ENCODE measurements at regions not wholly inside any gene's neighbourhood (a gene's known extent, or its start where the extent isn't known, plus 50 kb on each side); places are given as distances from the start of the nearest gene placed in this dataset.

DNA sequence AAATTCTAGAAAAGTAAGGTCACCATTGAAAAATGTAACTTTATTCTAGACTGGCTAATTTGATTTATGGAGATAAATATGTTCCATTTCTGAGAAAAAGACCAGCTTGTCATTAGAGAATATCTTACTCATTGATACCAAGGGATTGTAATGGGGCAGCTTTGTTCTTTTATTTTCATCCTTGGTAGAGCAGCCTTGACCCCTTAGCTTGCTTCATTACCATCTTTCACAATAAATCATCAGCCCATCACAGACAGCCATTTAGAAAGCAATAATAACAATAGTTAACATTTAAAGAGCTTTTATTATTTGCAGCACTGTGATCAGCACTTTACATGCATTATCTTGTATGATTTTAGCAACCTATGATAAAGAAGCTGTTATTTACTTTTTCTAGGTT is 253.6 kb downstream of the C3orf38 start:
- H3K9me3 ChIP-seq (ENCODE audit: control insufficient read depth, insufficient read depth, low read length) = no peaks in the 10 kb centered on the region
- no peaks in the 10 kb centered on the region for H3K36me3 ChIP-seq (ENCODE audit: control insufficient read depth, insufficient read depth, low read length)
- no peaks in the 10 kb centered on the region for H3K4me1 ChIP-seq (ENCODE audit: control insufficient read depth, insufficient read depth, low read length)
- DNase-seq (ENCODE audit: low read depth, low spot score) = no peak
- H3K27me3 ChIP-seq (ENCODE audit: control insufficient read depth, insufficient read depth, low read length) = no peaks in the 10 kb centered on the region
- H3K4me3 ChIP-seq (ENCODE audit: low read length) = no peak overlapping the region
- no peak overlapping the region for H3K27ac ChIP-seq (ENCODE audit: low read length)

DNA sequence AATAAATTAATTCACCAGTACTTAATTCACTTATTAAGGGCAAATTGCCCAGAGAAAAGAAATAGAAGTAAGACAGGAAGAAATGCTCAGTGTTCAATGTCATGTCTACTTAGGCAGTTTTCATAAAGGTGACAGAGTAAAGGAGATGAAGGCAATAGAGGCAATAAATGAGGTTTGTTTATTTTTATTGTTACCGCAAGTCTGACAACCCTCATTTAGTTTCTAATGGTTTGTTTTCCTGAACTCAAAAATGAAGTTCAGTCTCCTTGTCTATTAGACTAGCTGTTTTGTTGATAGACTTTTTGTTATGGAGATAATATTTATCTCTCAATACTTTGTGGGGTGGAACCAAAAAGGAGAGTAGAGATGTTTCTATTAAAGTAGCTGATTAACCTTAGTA is 258.3 kb downstream of the C3orf38 start:
- no peaks in the 10 kb centered on the region for H3K36me3 ChIP-seq (ENCODE audit: control insufficient read depth, insufficient read depth, low read length)

GRCh38 chr3:88408935-88409334 is 259.2 kb downstream of the C3orf38 start:
- DNase-seq (ENCODE audit: low read depth, low spot score) = no peak
- no CpG with 5 or more reads among the region's 5 CpGs for WGBS (ENCODE audit: insufficient coverage, insufficient read length)
- no peaks in the 10 kb centered on the region for H3K4me1 ChIP-seq (ENCODE audit: control insufficient read depth, insufficient read depth, low read length)
- H3K4me3 ChIP-seq (ENCODE audit: low read length) = no peak overlapping the region
- H3K27ac ChIP-seq (ENCODE audit: low read length) = no peak overlapping the region
- no peaks in the 10 kb centered on the region for H3K36me3 ChIP-seq (ENCODE audit: control insufficient read depth, insufficient read depth, low read length)
- H3K27me3 ChIP-seq (ENCODE audit: control insufficient read depth, insufficient read depth, low read length) = no peaks in the 10 kb centered on the region
- H3K9me3 ChIP-seq (ENCODE audit: control insufficient read depth, insufficient read depth, low read length) = no peaks in the 10 kb centered on the region

More for the DNA sequence above, 258.3 kb downstream of the C3orf38 start:
- WGBS (ENCODE audit: insufficient coverage, insufficient read length) = no CpG with 5 or more reads among the region's 1 CpG
- Histone ChIP-seq H3K4me3 (ENCODE audit: low read length) (no peak overlapping the region), H3K27ac (ENCODE audit: low read length) (no peak overlapping the region), H3K4me1 (ENCODE audit: control insufficient read depth, insufficient read depth, low read length) (no peaks in the 10 kb centered on the region), H3K27me3 (ENCODE audit: control insufficient read depth, insufficient read depth, low read length) (no peaks in the 10 kb centered on the region), H3K9me3 (ENCODE audit: control insufficient read depth, insufficient read depth, low read length) (no peaks in the 10 kb centered on the region)
- DNase-seq (ENCODE audit: low read depth, low spot score) = no peak

GRCh38 chr3:88410259-88410658 is 260.5 kb downstream of the C3orf38 start:
- Histone ChIP-seq H3K27me3 (ENCODE audit: control insufficient read depth, insufficient read depth, low read length) (no peaks in the 10 kb centered on the region), H3K27ac (ENCODE audit: low read length) (no peak overlapping the region), H3K36me3 (ENCODE audit: control insufficient read depth, insufficient read depth, low read length) (no peaks in the 10 kb centered on the region), H3K9me3 (ENCODE audit: control insufficient read depth, insufficient read depth, low read length) (no peaks in the 10 kb centered on the region), H3K4me1 (ENCODE audit: control insufficient read depth, insufficient read depth, low read length) (no peaks in the 10 kb centered on the region), H3K4me3 (ENCODE audit: low read length) (no peak overlapping the region)
- no CpG with 5 or more reads among the region's 3 CpGs for WGBS (ENCODE audit: insufficient coverage, insufficient read length)
- DNase-seq (ENCODE audit: low read depth, low spot score) = no peak

GRCh38 chr3:88412346-88412745 is 262.6 kb downstream of the C3orf38 start:
- Histone ChIP-seq H3K4me1 (ENCODE audit: control insufficient read depth, insufficient read depth, low read length) (no peaks in the 10 kb centered on the region), H3K27me3 (ENCODE audit: control insufficient read depth, insufficient read depth, low read length) (no peaks in the 10 kb centered on the region), H3K4me3 (ENCODE audit: low read length) (no peak overlapping the region), H3K36me3 (ENCODE audit: control insufficient read depth, insufficient read depth, low read length) (no peaks in the 10 kb centered on the region), H3K27ac (ENCODE audit: low read length) (no peak overlapping the region), H3K9me3 (ENCODE audit: control insufficient read depth, insufficient read depth, low read length) (no peaks in the 10 kb centered on the region)
- DNase-seq (ENCODE audit: low read depth, low spot score) = no peak
- WGBS (ENCODE audit: insufficient coverage, insufficient read length) = no CpG with 5 or more reads among the region's 1 CpG

GRCh38 chr3:88416436-88416835 is 266.7 kb downstream of the C3orf38 start:
- DNase-seq (ENCODE audit: low read depth, low spot score) = no peak
- no peak overlapping the region for H3K4me3 ChIP-seq (ENCODE audit: low read length)

GRCh38 chr3:88418219-88418618 is 268.5 kb downstream of the C3orf38 start:
- Histone ChIP-seq H3K4me3 (ENCODE audit: low read length) (no peak overlapping the region), H3K9me3 (ENCODE audit: control insufficient read depth, insufficient read depth, low read length) (no peaks in the 10 kb centered on the region), H3K27ac (ENCODE audit: low read length) (no peak overlapping the region), H3K27me3 (ENCODE audit: control insufficient read depth, insufficient read depth, low read length) (no peaks in the 10 kb centered on the region), H3K36me3 (ENCODE audit: control insufficient read depth, insufficient read depth, low read length) (no peaks in the 10 kb centered on the region), H3K4me1 (ENCODE audit: control insufficient read depth, insufficient read depth, low read length) (no peaks in the 10 kb centered on the region)
- DNase-seq (ENCODE audit: low read depth, low spot score) = no peak
- WGBS (ENCODE audit: insufficient coverage, insufficient read length) = no CpG with 5 or more reads among the region's 6 CpGs

More at GRCh38 chr3:88416436-88416835, 266.7 kb downstream of the C3orf38 start:
- no CpG with 5 or more reads among the region's 2 CpGs for WGBS (ENCODE audit: insufficient coverage, insufficient read length)
- no peaks in the 10 kb centered on the region for H3K9me3 ChIP-seq (ENCODE audit: control insufficient read depth, insufficient read depth, low read length)
- no peaks in the 10 kb centered on the region for H3K36me3 ChIP-seq (ENCODE audit: control insufficient read depth, insufficient read depth, low read length)
- H3K4me1 ChIP-seq (ENCODE audit: control insufficient read depth, insufficient read depth, low read length) = no peaks in the 10 kb centered on the region
- no peaks in the 10 kb centered on the region for H3K27me3 ChIP-seq (ENCODE audit: control insufficient read depth, insufficient read depth, low read length)
- H3K27ac ChIP-seq (ENCODE audit: low read length) = no peak overlapping the region

GRCh38 chr3:88433568-88433967 is 283.8 kb downstream of the C3orf38 start:
- Histone ChIP-seq H3K27me3 (ENCODE audit: control insufficient read depth, insufficient read depth, low read length) (no peaks in the 10 kb centered on the region), H3K4me1 (ENCODE audit: control insufficient read depth, insufficient read depth, low read length) (no peaks in the 10 kb centered on the region), H3K9me3 (ENCODE audit: control insufficient read depth, insufficient read depth, low read length) (no peaks in the 10 kb centered on the region), H3K4me3 (ENCODE audit: low read length) (no peak overlapping the region), H3K27ac (ENCODE audit: low read length) (no peak overlapping the region), H3K36me3 (ENCODE audit: control insufficient read depth, insufficient read depth, low read length) (no peaks in the 10 kb centered on the region)
- no peak for DNase-seq (ENCODE audit: low read depth, low spot score)
- no CpG with 5 or more reads among the region's 2 CpGs for WGBS (ENCODE audit: insufficient coverage, insufficient read length)

GRCh38 chr3:88434001-88434400 is 284.2 kb downstream of the C3orf38 start:
- Histone ChIP-seq H3K4me1 (ENCODE audit: control insufficient read depth, insufficient read depth, low read length) (no peaks in the 10 kb centered on the region), H3K9me3 (ENCODE audit: control insufficient read depth, insufficient read depth, low read length) (no peaks in the 10 kb centered on the region), H3K27ac (ENCODE audit: low read length) (no peak overlapping the region), H3K4me3 (ENCODE audit: low read length) (no peak overlapping the region), H3K36me3 (ENCODE audit: control insufficient read depth, insufficient read depth, low read length) (no peaks in the 10 kb centered on the region), H3K27me3 (ENCODE audit: control insufficient read depth, insufficient read depth, low read length) (no peaks in the 10 kb centered on the region)
- WGBS (ENCODE audit: insufficient coverage, insufficient read length) = no CpG with 5 or more reads among the region's 2 CpGs
- DNase-seq (ENCODE audit: low read depth, low spot score) = no peak

DNA sequence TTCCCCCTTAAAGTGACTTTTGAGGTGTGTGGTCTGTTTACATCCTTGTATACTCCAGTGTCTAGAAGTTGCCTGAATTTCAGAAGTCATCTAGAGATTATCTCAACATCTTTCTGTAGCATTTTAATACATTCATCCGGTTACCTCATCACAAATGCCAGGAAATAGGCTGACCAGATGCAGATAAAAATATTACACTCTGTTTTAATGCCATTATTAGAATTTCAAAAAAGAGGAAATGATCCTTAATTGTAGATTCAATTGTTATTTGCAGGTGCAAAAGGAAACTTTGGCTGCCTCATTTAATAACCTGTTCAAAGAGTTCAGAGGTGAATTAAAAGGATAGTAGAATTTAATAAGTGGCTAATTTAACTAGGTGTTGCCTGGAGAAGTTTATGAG is 290.9 kb downstream of the C3orf38 start:
- no peak overlapping the region for H3K4me3 ChIP-seq (ENCODE audit: low read length)
- no peak overlapping the region for H3K27ac ChIP-seq (ENCODE audit: low read length)
- no peaks in the 10 kb centered on the region for H3K4me1 ChIP-seq (ENCODE audit: control insufficient read depth, insufficient read depth, low read length)
- DNase-seq (ENCODE audit: low read depth, low spot score) = no peak
- no peaks in the 10 kb centered on the region for H3K9me3 ChIP-seq (ENCODE audit: control insufficient read depth, insufficient read depth, low read length)
- WGBS (ENCODE audit: insufficient coverage, insufficient read length) = no CpG with 5 or more reads among the region's 1 CpG
- H3K27me3 ChIP-seq (ENCODE audit: control insufficient read depth, insufficient read depth, low read length) = no peaks in the 10 kb centered on the region
- no peaks in the 10 kb centered on the region for H3K36me3 ChIP-seq (ENCODE audit: control insufficient read depth, insufficient read depth, low read length)

- Histone ChIP-seq H3K9me3 (ENCODE audit: control insufficient read depth, insufficient read depth, low read length) (no peaks in the 10 kb centered on the region), H3K4me3 (ENCODE audit: low read length) (no peak overlapping the region), H3K27me3 (ENCODE audit: control insufficient read depth, insufficient read depth, low read length) (no peaks in the 10 kb centered on the region), H3K27ac (ENCODE audit: low read length) (no peak overlapping the region), H3K36me3 (ENCODE audit: control insufficient read depth, insufficient read depth, low read length) (no peaks in the 10 kb centered on the region), H3K4me1 (ENCODE audit: control insufficient read depth, insufficient read depth, low read length) (no peaks in the 10 kb centered on the region)
- 100% methylated on average over 1 of the region's 1 CpG for WGBS (ENCODE audit: insufficient coverage, insufficient read length)
- no peak for DNase-seq (ENCODE audit: low read depth, low spot score)
Measured at GRCh38 chr3:88443066-88443465, 293.3 kb downstream of the C3orf38 start.

Data from iPS DF 6.9 (cell line).